Ovary (tissue), 3 donors: ENCODE measurements at regions not wholly inside any gene's neighbourhood (a gene's known extent, or its start where the extent isn't known, plus 50 kb on each side); places are given as distances from the start of the nearest gene placed in this dataset.

Experiments
- CTCF ChIP-seq, 3 donors: fragments of 450-650 bp in 2 of 3; fragments of 200-600 bp in 1 of 3; IDR thresholded peaks; one replicate each; pipeline versions ENCODE4 v1.5.1 to v1.8.0; 2016 to 2022; ENCODE audit warnings: antibody characterized with exemption in 3 of 3, mild to moderate bottlenecking in 1 of 3
- EP300 ChIP-seq: sonication (generic); formaldehyde crosslinking; IDR thresholded peaks from one replicate; pipeline ENCODE4 v1.6.1; 2017; ENCODE audit warnings: antibody characterized with exemption
- POLR2A ChIP-seq: fragments of 450-650 bp; IDR thresholded peaks from one replicate; pipeline ENCODE4 v1.6.1; 2017; ENCODE audit warnings: antibody characterized with exemption, mild to moderate bottlenecking, moderate library complexity
- donor health status: DM: no; HTN: no; CAD: no.

- TF ChIP-seq CTCF (IDR thresholded peaks at IDR 0.05) (no peak), EP300 (no peak), POLR2A (no peak)
Observed at GRCh38 chr7:109462171-109462570, 892.5 kb downstream of the DNAJB9 start.
